SHP77 (cell line): ENCODE measurements at regions not wholly inside any gene's neighbourhood (a gene's known extent, or its start where the extent isn't known, plus 50 kb on each side); places are given as distances from the start of the nearest gene placed in this dataset.
"Not testable (repeated sequence)": the region's sequence is repeated elsewhere in the genome, so short reads cannot be mapped to it uniquely, and the experiment has no call there.

Experiments used
- DNase-seq, 2 experiments: peaks; one replicate each; lab custom pipeline; 2025; lab: John Stamatoyannopoulos, UW

- no peak for DNase-seq
Observed at GRCh38 chr4:27121830-27122229, 261.2 kb downstream of the STIM2 start.

- DNase-seq: no peak
Observed at GRCh38 chr4:27123123-27123768, 262.6 kb downstream of the STIM2 start.

DNA sequence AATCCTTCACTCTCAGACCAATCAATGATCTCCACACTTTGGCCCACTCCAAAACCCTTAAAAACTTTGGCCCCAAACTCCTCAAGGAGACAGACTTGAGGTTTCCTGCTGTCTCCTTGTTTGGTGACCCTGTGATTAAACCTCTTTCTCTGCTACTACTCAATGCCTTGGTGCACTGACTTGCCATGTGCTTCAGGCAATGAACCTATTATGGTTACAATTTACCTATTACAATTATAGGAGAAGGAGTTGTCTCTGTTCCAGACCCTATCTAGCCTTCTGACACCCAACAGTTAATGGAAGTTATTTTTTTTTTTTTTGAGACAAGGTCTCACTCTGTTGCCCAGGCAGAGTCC is 263.1 kb downstream of the STIM2 start:
- no peak for DNase-seq

DNA sequence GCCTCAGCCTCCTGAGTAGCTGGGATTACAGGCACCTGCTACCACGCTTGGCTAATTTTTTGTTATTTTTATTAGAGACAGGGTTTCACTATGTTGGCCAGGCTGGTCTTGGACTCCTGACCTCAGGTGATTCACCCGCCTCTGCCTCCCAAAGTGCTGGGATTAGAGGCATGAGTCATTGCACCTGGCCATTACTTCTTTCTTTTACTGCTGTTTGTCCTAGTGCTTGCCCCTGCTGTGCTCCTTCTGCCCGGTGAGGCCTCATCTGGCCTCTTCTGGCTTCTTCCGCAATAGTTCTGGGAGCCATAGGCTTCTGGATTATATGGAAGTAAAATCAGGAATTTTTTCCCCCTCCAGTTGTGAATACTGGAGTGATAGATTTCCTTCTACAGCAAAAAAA is 266.3 kb downstream of the STIM2 start:
- not testable (repeated sequence) for DNase-seq

DNA sequence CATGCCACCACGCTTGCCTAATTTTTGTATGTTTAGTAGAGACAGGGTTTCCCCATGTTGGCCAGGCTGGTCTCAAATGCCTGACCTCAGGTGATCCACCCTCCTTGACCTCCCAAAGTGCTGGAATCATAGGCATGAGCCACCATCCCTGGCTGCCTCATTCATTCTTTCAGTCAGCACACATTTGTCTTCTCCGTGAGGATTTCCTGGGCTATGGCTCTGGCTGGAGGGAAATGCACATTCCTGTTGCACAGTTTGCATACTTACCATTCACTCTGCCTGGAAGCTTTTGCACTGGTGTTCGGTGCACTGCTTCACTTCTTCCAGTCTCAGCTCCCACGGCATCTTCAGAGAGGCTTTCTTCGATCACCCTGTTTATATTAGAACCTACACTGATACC is 267.8 kb downstream of the STIM2 start:
- no peak for DNase-seq

- no peak for DNase-seq
Observed at GRCh38 chr4:27129871-27130366, 269.3 kb downstream of the STIM2 start.

DNA sequence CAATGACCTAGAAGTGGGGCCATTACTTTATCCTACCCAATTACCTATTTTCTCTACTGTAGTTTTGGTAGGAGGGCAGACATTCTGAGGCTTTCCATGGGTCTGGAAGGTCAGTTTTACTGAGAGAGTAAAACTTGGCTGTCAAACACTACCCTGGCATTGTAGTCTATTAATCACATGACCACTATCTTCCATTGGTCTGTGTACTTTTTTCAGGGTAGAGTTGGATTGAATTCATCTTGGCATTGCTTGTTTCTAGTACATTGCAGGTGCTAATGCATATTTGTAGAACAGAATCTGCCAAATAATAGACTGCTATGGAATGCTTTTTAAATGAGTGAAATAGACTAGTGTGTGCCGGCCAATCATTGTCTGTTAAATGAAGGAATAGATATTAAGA is 271.9 kb downstream of the STIM2 start:
- DNase-seq: no peak

- no peak for DNase-seq
Observed at GRCh38 chr4:27140486-27140885, 279.8 kb downstream of the STIM2 start.

DNA sequence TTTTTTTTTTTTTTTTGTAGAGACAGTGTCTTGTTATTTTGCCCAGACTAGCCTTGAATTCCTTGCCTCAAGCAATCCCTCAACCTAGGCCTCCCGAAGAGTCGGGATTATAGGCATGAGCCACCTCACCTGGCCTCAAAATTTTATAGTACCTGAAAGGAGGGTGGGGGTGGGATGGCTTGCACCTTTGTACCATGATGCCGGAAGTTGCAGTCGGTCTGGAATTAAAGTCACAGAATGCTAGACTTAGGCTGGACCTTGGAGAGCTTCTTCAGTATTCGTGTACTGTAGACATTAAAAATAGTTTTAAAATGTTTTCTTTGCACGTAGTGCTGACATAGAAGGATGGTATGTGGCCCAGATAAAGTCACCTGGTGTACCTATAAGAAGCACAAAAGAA is 280.9 kb downstream of the STIM2 start:
- DNase-seq: no peak

DNA sequence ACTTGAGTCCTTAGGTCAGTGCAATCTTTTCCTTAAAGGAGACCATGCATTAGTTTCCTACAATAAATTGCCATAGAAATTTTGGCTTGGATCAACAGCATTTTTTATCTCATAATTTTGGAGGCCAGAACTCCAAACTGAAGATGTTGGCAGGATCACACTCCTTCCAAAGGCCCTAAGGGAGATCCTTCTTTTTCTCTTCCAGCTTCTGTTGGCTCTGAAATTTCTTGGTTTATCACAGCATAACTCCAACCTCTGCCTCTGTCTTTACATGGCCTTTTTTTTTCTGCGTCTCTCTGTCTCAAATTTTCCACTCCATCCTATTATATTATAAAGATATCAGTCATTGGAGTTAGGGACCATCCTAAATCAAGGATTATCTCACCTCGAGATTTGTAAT is 282.2 kb downstream of the STIM2 start:
- DNase-seq: no peak

DNA sequence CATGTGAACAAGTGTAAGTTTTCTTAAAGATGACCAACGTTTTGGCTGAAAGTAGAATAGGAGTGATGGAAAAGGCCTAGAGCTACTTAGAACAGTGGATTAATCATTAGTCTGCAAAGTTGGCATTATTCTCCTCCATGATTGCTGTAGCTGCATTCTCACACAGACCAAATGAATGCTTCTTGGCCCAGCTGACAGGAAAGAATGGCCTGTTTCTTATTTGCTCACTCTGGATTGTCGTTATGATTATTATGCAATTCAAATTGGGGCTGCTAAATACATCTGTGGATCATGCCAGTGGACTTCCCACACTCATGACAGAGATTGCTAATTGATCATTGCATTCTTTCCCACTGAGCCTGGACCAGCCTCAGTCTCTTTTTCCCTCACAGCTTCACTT is 285.0 kb downstream of the STIM2 start:
- no peak for DNase-seq

- DNase-seq: no peak
Observed at GRCh38 chr4:27148211-27148895, 287.7 kb downstream of the STIM2 start.

DNA sequence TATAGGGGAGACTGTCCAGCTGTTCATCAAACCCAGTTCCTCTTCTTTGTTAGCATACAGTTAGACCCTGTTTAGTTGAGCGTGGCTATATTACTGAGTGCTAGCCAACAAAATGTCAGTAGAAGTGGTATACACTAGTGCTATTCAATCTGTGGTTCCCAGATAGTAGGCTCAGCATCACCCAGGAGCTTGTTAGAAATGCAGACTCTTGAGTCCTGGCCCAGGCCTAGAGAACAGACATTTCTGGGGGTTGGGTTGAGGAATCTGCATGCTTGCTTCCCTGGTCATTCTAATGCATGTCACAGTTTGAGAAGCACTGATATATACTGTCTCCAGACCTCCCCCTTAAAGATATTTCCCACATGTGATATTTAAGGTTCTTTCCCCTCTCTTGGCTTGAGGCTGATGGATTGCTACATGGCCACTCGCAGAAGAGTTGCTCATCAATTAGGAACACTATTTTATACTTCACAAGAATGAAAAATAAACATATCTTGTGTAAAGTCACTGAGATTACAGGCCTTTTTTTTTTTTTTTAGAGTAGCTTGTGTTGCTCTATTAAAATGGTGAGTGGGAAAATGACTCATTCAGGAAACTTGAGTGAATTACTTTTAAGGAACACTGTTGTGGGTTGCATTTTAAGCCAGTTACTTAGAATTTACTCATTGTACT is 289.0 kb downstream of the STIM2 start:
- no peak for DNase-seq

DNA sequence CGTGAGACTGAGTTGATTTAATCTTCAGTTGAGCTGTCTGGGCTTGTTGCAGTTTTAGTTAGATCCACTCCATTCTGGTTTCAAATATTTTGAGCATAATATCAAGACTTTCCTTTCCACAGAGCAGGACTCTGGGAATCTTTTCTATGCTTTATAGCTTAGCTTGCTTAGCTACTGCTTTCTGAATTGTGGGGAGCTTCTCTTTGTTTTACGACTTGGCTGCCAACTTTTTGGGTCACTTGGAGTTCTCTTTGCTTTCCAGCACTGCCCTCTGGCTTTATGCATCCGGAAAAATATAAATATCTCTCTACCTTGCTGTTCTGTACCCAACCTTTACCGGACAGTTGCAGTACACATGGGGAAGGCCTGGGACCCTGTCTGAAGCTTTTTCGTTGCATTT is 292.1 kb downstream of the STIM2 start:
- no peak for DNase-seq

DNA sequence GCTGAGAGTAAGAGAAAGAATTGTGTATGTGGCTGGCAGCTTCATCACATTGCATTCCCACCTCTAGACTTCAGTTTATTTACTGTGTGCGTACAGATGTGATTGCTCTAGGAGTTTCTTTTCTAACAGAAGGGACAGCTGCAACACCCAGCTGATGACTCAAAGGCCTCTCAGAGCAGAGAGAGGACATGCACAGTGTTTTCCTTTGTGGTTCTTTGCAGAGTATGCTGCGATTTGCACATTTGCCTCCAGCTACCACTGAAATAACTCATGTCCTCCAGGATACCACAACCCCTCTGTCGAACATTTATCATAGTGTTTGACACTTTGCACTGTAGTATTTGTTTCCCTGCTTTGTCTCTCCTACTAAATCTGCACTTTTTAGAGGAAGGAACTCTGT is 294.1 kb downstream of the STIM2 start:
- peak in 1 of 2 experiments; percentile 31 for DNase-seq

GRCh38 chr4:27161191-27161590 is 300.6 kb downstream of the STIM2 start:
- no peak for DNase-seq

DNA sequence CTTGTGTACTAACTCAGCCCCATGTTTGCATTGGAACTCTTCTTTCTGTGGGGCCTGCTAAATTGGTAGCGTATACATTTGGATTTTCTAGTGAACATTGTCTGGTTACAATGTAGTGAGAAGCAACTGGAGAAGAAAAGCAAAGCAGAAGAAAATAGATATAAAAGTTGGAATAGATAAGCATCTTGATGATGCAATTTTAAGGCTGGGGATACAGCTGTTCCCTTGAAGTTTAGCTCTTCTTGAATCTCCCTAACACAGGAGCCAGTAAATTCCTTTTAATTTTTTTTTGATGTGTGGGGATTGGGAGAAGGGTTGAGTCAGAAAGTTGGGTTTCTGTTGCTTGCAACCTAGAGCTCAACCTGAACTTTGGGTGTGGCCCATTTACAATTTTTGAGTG is 308.1 kb downstream of the STIM2 start:
- no peak for DNase-seq

DNA sequence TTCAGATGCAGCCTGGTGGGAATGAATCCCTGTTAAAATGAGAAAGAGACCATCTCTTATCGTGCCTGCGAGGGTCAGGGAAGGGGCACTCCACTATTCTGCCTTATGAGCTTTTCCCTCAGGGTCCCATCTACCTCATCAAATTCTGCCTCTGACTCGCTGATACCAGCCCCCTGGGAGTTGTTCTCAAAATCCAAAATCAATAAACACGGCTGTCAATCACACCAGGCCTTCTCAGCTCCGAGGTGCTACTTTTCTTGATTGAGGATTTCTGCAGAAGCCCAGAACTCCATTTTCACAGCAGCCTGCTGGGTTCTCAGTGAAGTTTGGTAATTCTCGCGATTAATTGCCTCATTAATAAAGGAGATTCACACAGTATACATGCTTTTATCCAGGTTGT is 312.6 kb downstream of the STIM2 start:
- no peak for DNase-seq

GRCh38 chr4:27176400-27176799 is 315.8 kb downstream of the STIM2 start:
- peak in 1 of 2 experiments; percentile 33 for DNase-seq

- DNase-seq: no peak
Observed at GRCh38 chr4:27176881-27177280, 316.2 kb downstream of the STIM2 start.

GRCh38 chr4:27178061-27178460 is 317.4 kb downstream of the STIM2 start:
- DNase-seq: no peak

DNA sequence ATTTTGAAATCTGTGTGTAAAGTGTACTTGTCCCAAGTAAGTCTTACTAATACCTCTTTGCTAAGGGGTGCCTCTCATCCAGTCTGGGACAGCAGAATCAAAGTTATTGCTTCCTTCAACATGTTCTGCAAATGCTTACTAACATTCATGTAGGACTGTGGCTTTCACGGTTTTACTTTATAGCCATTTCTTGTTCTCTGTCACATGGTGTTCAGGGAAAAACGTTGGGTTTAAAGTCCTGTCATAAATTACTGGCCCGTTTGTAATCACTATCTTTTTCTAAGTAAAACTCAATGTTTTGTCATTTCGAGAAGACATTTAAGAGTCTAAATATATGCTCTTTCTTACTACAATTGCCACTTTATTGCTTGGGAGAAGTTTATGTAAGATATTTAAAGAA is 321.1 kb downstream of the STIM2 start:
- DNase-seq: no peak

- no peak for DNase-seq
Observed at GRCh38 chr4:27182211-27182610, 321.6 kb downstream of the STIM2 start.
